Embryonic facial prominence (tissue), 1 donor: ENCODE measurements at regions not wholly inside any gene's neighbourhood (a gene's known extent, or its start where the extent isn't known, plus 50 kb on each side); places are given as distances from the start of the nearest gene placed in this dataset.
"Not testable (repeated sequence)": the region's sequence is repeated elsewhere in the genome, so short reads cannot be mapped to it uniquely, and the experiment has no call there.

ENCODE experiments used
- DNase-seq: peaks from one replicate; pipeline ENCODE4 v3.0.0-alpha.2; 2016; ENCODE audit errors: extremely low spot score

DNA sequence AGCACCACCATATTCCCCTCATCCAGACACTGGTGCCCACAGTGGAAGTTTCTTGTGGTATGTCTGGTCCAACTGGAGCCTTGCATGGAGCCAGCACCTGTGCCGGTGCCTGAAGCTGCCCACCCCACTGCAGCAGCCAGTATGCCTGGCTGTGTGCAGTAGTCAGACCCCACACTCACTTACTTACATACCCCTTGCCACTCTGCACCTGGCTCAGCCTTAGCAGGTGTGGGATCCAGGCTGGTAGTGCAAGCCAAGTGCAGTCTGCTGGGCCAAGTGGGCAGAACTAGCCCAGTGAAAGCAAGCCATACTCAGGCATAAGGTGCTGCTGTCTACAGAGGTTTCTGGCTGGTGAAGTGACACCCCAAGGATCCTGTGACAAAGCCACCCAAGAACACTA is 871.4 kb upstream of the C9orf72 start:
- DNase-seq: no peak

DNA sequence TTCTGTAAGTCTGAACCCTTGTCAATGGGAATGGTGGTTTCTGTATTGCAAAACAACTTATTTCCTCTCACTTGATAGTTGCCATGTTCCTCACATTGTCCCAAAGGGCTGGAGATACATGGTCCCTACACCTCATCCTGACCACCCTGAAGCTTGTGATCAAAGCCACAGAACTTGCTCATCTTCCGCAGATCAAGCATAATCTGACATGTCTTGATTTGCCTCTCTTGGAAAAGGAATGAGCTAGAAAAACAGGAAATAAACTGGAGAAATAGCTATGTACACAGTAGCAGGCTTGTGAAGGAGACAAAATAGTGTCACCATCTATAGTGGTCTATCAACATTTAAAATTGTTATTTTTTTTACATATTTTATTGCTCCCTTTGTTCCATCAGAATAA is 871.9 kb upstream of the C9orf72 start:
- DNase-seq: no peak

- no peak for DNase-seq
Observed at GRCh38 chr9:28453918-28454317, 880.6 kb upstream of the C9orf72 start.

- no peak for DNase-seq
Observed at GRCh38 chr9:28456861-28457260, 883.6 kb upstream of the C9orf72 start.

GRCh38 chr9:28464481-28465216 is 891.4 kb upstream of the C9orf72 start:
- peak; percentile 8 for DNase-seq

DNA sequence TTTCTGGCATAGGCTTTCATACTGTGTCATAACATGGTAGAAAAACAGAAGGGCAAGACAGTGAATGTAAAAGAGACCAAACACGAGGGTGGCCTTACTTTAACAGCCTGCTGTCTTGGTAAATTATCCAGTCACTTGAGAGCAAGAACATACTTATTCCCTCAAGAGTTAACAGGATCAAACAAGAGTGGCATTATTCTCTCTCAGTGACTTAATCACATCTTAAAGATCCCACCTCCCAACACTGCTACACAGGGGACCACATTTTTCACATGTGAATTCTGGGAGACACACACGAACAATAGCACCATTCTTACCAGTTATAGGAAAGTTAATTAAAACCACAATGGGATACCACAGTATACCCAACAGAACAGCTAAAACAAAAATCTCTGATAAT is 898.0 kb upstream of the C9orf72 start:
- no peak for DNase-seq

- no peak for DNase-seq
Observed at GRCh38 chr9:28487561-28487960, 914.3 kb upstream of the C9orf72 start.

DNA sequence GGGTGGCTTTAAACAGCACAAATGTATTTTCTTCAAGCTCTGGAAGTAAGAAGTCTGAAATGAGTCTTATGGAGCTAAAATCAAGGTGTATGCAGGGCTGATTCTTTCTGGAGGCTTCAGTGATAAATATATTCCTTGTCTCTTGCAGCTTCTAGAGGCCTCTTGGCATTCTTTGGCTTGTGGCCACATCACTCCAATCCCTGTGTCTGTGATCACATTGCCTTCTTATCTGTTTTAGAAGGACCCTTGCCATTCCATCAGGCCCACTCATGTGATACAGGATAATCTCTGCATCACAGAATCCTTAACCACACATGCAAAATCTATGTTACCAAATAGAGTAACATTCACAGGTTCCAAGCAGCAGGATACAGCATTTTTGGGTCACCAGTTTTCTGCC is 917.8 kb upstream of the C9orf72 start:
- no peak for DNase-seq

DNA sequence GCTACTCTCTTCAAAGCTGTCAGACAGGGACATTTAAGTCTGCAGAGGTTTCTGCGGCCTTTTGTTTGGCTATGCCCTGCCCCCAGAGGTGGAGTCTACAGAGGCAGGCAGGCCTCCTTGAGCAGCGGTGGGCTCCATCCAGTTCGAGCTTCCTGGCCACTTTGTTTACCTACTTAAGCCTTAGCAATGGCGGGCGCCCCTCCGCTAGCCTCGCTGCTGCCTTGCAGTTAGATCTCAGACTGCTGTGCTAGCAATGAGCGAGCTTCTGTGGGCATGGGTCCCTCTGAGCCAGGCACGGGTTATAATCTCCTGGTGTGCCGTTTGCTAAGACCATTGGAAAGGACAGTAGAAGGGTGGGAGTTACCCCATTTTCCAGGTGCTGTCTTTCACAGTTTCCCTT is 924.9 kb upstream of the C9orf72 start:
- DNase-seq: not testable (repeated sequence)

DNA sequence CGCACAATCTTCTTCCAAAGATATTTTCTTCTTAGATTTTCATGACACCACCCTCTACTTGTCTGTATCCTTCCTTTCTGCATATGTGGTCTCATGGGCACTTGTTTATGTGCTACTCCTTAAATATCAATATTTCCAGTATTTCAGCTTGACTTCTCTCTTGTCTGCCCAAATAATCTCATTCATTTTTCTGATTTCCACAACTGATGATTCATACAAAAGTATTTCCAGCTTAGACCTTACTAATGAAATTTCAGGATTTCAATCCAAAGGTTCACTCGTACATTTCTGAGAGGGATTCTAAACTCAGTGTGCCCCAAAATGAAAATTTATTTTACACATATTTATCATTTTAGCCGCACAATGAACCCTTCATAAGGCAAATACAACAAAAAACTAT is 928.9 kb upstream of the C9orf72 start:
- DNase-seq: no peak

DNA sequence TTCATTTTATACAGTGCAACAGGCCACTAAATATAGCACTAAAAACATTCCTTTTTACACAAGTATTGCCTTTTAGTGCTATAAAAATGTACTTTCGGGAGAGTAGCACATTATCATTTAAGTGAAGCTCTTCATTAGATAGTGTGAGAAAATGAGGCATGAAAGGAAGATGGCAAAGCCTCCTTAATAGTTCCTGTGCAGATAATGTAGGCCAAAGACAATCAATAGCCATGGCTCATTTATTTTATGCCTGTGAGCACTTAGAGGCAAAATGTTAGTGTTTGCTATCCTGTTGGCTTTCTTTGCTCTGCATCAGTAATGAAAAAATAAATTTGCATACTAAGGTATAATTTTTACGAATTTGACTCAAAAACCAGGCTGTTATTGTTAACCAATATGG is 929.5 kb upstream of the C9orf72 start:
- DNase-seq: no peak

DNA sequence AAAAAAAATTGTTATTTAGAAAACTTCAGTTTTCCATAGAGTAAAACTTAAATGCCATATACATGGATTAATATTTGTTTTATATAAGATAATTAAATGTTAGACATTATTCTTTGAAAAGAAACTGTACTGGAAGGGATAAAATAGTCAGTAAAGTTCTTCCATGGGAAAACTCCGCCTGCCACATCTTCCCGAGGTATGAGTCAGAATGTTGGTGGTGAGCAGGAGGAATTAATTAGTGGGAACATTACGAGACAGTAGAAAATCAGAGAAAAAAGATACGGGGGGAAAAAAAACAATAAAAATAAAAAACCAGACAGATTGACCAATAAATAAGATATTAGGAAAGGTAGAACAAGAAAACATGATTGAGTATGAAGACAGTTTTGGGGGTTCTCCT is 930.3 kb upstream of the C9orf72 start:
- no peak for DNase-seq

GRCh38 chr9:28518439-28518838 is 945.2 kb upstream of the C9orf72 start:
- DNase-seq: no peak

- DNase-seq: not testable (repeated sequence)
Observed at GRCh38 chr9:28524309-28524708, 951.0 kb upstream of the C9orf72 start.

DNA sequence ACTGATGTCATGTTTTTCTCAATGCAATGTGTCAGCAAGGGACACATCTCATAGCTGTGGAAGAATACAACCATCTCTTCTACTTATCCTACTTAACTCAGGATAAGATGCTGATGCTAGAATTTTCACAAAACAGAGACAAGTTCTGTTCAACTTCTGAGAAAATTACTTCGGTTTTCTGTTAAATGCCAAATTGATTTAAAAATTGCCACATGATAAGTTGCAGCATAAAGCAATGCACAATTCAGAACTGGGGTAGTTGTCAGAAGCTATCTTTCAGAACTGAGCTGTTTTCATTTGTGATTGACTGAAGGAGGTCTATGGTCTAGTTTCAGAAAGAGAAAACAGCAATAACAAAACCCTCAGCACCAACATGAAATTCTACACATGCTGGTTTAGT is 954.8 kb upstream of the C9orf72 start:
- DNase-seq: no peak

GRCh38 chr9:28538132-28538531 is 964.9 kb upstream of the C9orf72 start:
- no peak for DNase-seq

DNA sequence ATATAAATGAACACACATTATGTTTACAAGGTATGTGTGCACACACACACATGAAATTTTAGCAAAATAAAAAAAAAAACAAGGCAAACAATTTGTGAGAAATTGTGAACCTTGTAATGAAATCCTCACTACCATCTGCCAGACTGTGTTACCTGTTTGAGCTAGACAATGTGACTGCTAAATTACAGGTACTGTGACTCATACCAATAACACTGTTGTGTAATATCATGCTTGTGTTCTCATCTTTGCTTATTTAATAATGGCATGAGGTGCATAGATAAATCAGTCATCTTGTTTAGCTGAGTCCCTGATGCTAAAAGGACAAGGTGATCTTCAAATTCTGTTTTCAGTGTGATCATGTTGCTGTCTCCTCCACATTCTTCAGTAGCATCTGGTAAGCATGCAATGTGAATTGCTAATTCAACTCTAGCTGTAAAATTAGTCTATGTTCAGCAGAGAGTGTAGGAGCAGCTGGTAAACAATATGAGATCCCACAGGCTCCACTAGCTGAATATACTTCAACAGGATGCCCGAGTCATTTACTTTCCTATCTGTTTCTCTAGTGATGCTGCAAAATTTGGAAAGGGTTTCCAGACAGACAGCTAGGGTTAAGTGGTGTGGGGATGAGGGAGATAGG is 966.3 kb upstream of the C9orf72 start:
- DNase-seq: no peak

DNA sequence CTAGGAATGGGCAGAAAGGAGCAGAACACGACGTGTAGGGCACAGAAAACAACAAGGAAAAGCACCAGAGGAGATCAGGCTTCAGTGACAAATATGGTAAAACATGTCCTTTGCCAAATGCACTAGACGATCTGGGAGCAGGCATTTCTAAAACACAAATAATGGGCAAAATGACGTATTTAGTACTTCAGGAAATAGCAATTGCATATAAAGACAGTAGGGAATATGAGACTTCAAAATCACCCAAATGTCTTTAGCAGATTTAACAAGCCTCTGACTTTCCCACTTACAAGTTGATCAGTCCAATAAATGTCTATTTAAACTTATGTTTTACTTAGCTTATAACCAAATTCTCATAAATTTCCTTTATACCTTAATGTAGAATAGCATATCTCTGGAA is 969.6 kb upstream of the C9orf72 start:
- DNase-seq: no peak

- DNase-seq: no peak
Observed at GRCh38 chr9:28547527-28547926, 974.2 kb upstream of the C9orf72 start.

GRCh38 chr9:28563291-28563934 is 990.1 kb upstream of the C9orf72 start:
- no peak for DNase-seq

GRCh38 chr9:28583832-28584231 is 1010.6 kb upstream of the C9orf72 start:
- DNase-seq: no peak

DNA sequence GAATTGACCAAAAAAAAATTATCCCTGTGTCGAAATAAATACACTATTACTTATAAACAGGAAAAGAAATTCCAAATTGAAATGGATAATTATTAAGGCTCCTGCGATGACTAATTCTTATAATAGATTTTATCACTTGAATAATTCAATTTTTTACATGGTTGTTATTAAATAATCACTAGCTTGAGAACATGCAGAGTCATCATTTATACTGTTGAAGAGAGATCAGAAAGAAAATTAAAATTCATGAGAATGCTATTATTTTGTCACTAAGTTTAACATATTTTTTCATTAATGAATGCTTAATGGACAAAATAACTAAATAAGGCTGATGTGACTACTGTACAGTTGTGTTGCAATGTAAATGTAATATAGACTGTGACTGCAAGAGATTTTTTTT is 1011.3 kb upstream of the C9orf72 start:
- no peak for DNase-seq

GRCh38 chr9:28587052-28587451 is 1013.8 kb upstream of the C9orf72 start:
- DNase-seq: no peak
